IMR-90 (cell line): ENCODE measurements at regions not wholly inside any gene's neighbourhood (a gene's known extent, or its start where the extent isn't known, plus 50 kb on each side); places are given as distances from the start of the nearest gene placed in this dataset.

ENCODE experiments used
- ATAC-seq: fragments of 200-7000 bp; cut with Tn5 transposase; 2 replicates; pipeline ENCODE4 v1.9.1; 2020; ENCODE audit warnings: low read depth, mild to moderate bottlenecking, moderate library complexity
- BruUV-seq: library from RNA; stranded (reverse); fragments of 400-500 nt; replicated peaks from 2 replicates; lab custom pipeline; 2021; lab: Mats Ljungman, UMichigan
- CTCF ChIA-PET: fragments of 300-600 bp; formaldehyde crosslinking; extraction: SDS; loops from one replicate; lab custom pipeline; 2021; ENCODE audit warnings: antibody characterized with exemption; lab: Yijun Ruan, JAX
- POLR2A ChIA-PET: fragments of 300-600 bp; sonication (Branson Sonifier 250); formaldehyde crosslinking; loops from one replicate; lab custom pipeline; 2022; ENCODE audit warnings: antibody characterized with exemption; ENCODE audit not compliant: unreplicated experiment; lab: Charles Lee
- DNase-seq: peaks from one replicate; pipeline ENCODE4 v3.0.0; 2013
- H2AFZ ChIP-seq: replicated peaks from 2 replicates; pipeline ENCODE3; 2013; ENCODE audit warnings: low read length, mild to moderate bottlenecking; ENCODE audit not compliant: poor library complexity
- H2AK5ac ChIP-seq: 2 replicates; pipeline ENCODE4 v1.6.1; 2013; ENCODE audit warnings: low read depth, low read length, inconsistent platforms
- H2AK9ac ChIP-seq: replicated peaks from 2 replicates; pipeline ENCODE3; 2013; ENCODE audit warnings: mild to moderate bottlenecking, low read depth, low read length, moderate library complexity; ENCODE audit not compliant: poor library complexity
- H2BK120ac ChIP-seq: 2 replicates; pipeline ENCODE4 v1.6.1; 2013; ENCODE audit warnings: low read depth, low read length, inconsistent platforms
- H2BK15ac ChIP-seq: 3 replicates; pipeline ENCODE4 v1.6.1; 2013; ENCODE audit warnings: low read depth, low read length, inconsistent platforms
- H2BK20ac ChIP-seq: 2 replicates; pipeline ENCODE4 v1.6.1; 2013; ENCODE audit warnings: low read depth, mild to moderate bottlenecking, inconsistent platforms, low read length, moderate library complexity
- H2BK5ac ChIP-seq: 2 replicates; pipeline ENCODE4 v1.6.1; 2013; ENCODE audit warnings: mild to moderate bottlenecking, low read depth, low read length, inconsistent platforms; ENCODE audit not compliant: poor library complexity, severe bottlenecking
- H3K14ac ChIP-seq: replicated peaks from 2 replicates; pipeline ENCODE4 v1.6.1; 2013; ENCODE audit warnings: low read depth, low read length, inconsistent platforms
- H3K18ac ChIP-seq: 2 replicates; pipeline ENCODE4 v1.6.1; 2013; ENCODE audit warnings: low read depth, low read length, control low read depth
- H3K23ac ChIP-seq: 2 replicates; pipeline ENCODE4 v1.6.1; 2013; ENCODE audit warnings: low read depth, low read length, inconsistent platforms
- H3K27ac ChIP-seq: 2 replicates; pipeline ENCODE4 v1.5.1; 2013; ENCODE audit warnings: mild to moderate bottlenecking, control low read depth, low read length; ENCODE audit not compliant: insufficient read depth
- H3K27me3 ChIP-seq: 2 replicates; pipeline ENCODE4 v1.6.1; 2013; ENCODE audit warnings: low read length; ENCODE audit not compliant: control insufficient read depth, insufficient read depth
- H3K36me3 ChIP-seq: 2 replicates; pipeline ENCODE4 v1.6.1; 2013; ENCODE audit warnings: low read length, mixed read lengths; ENCODE audit not compliant: control insufficient read depth, insufficient read depth
- H3K4ac ChIP-seq: 2 replicates; pipeline ENCODE4 v1.6.1; 2013; ENCODE audit warnings: low read depth, low read length, inconsistent platforms
- H3K4me1 ChIP-seq: 2 replicates; pipeline ENCODE4 v1.6.1; 2013; ENCODE audit warnings: low read length, mixed read lengths; ENCODE audit not compliant: control insufficient read depth, insufficient read depth
- H3K4me2 ChIP-seq: 2 replicates; pipeline ENCODE4 v1.6.1; 2013; ENCODE audit warnings: low read depth, mild to moderate bottlenecking, control low read depth, low read length, moderate library complexity
- H3K4me3 ChIP-seq: 2 replicates; pipeline ENCODE4 v1.5.1; 2013; ENCODE audit warnings: low read depth, mild to moderate bottlenecking, control low read depth, low read length, moderate library complexity; ENCODE audit not compliant: insufficient read depth
- H3K56ac ChIP-seq: 2 replicates; pipeline ENCODE4 v1.6.1; 2013; ENCODE audit warnings: low read length, inconsistent platforms; ENCODE audit not compliant: insufficient read depth; ENCODE audit errors: extremely low read depth
- H3K79me1 ChIP-seq, 2 experiments: 2 replicates each; pipeline ENCODE4 v1.6.1; 2013; ENCODE audit warnings: low read length in 2 of 2, inconsistent platforms in 1 of 2, low read depth in 1 of 2
- H3K9ac ChIP-seq: 2 replicates; pipeline ENCODE4 v1.6.1; 2013; ENCODE audit warnings: low read depth, low read length, control low read depth
- H3K9me1 ChIP-seq: 2 replicates; pipeline ENCODE4 v1.6.1; 2013; ENCODE audit warnings: low read length, inconsistent platforms; ENCODE audit not compliant: insufficient read depth
- H3K9me3 ChIP-seq: 2 replicates; pipeline ENCODE4 v1.6.1; 2013; ENCODE audit warnings: low read length; ENCODE audit not compliant: control insufficient read depth, insufficient read depth
- H4K20me1 ChIP-seq: 2 replicates; pipeline ENCODE4 v1.6.1; 2013; ENCODE audit warnings: low read length, inconsistent platforms; ENCODE audit not compliant: insufficient read depth
- H4K5ac ChIP-seq: 2 replicates; pipeline ENCODE4 v1.6.1; 2013; ENCODE audit warnings: mild to moderate bottlenecking, low read depth, low read length, control low read depth
- H4K8ac ChIP-seq, 2 experiments: 2 replicates each; pipeline ENCODE4 v1.6.1; 2013; ENCODE audit warnings: low read depth in 2 of 2, low read length in 2 of 2, control low read depth in 1 of 2, inconsistent platforms in 1 of 2
- H4K91ac ChIP-seq: 2 replicates; pipeline ENCODE4 v1.6.1; 2013; ENCODE audit warnings: low read depth, low read length, inconsistent platforms; ENCODE audit not compliant: insufficient read depth
- BHLHE40 ChIP-seq: fragments of 150-350 bp; IDR thresholded peaks from 2 replicates; pipeline ENCODE4 v1.6.1; 2016; ENCODE audit warnings: mild to moderate bottlenecking, low read depth, low read length
- CEBPB ChIP-seq: IDR thresholded peaks from 2 replicates; pipeline ENCODE4 v1.6.1; 2012; ENCODE audit warnings: low read depth, low read length, improper control_type of control experiment
- CHD1 ChIP-seq: IDR thresholded peaks from 2 replicates; pipeline ENCODE4 v1.6.1; 2012; ENCODE audit warnings: low read depth, low read length, improper control_type of control experiment
- CTCF ChIP-seq: conservative IDR thresholded peaks from 2 replicates; pipeline ENCODE4 v1.5.1; 2012; ENCODE audit warnings: mild to moderate bottlenecking, low read depth, low read length, improper control_type of control experiment
- ELK1 ChIP-seq: fragments of 150-350 bp; IDR thresholded peaks from 2 replicates; pipeline ENCODE4 v1.6.1; 2016; ENCODE audit warnings: low read depth, mild to moderate bottlenecking, low read length, moderate library complexity, borderline replicate concordance
- FOS ChIP-seq: fragments of 150-350 bp; IDR thresholded peaks from 2 replicates; pipeline ENCODE4 v1.6.1; 2016; ENCODE audit warnings: low read depth, low read length
- MAFK ChIP-seq: IDR thresholded peaks from 2 replicates; pipeline ENCODE4 v1.6.1; 2012; ENCODE audit warnings: low read depth, low read length, improper control_type of control experiment
- MAZ ChIP-seq: IDR thresholded peaks from 2 replicates; pipeline ENCODE4 v1.6.1; 2012; ENCODE audit warnings: low read depth, mild to moderate bottlenecking, low read length, improper control_type of control experiment, moderate library complexity, borderline replicate concordance
- MXI1 ChIP-seq: IDR thresholded peaks from 2 replicates; pipeline ENCODE4 v1.6.1; 2012; ENCODE audit warnings: low read depth, mild to moderate bottlenecking, low read length, moderate library complexity, borderline replicate concordance
- NFE2L2 ChIP-seq: fragments of 150-350 bp; IDR thresholded peaks from 2 replicates; pipeline ENCODE4 v1.6.1; 2016; ENCODE audit warnings: low read depth, mild to moderate bottlenecking, low read length
- POLR2A ChIP-seq: IDR thresholded peaks from 2 replicates; pipeline ENCODE4 v1.6.1; 2012; ENCODE audit warnings: mild to moderate bottlenecking, low read depth, low read length
- RAD21 ChIP-seq: IDR thresholded peaks from 2 replicates; pipeline ENCODE4 v1.6.1; 2012; ENCODE audit warnings: low read length, improper control_type of control experiment
- RCOR1 ChIP-seq: IDR thresholded peaks from 2 replicates; pipeline ENCODE4 v1.6.1; 2012; ENCODE audit warnings: mild to moderate bottlenecking, low read length, improper control_type of control experiment; ENCODE audit not compliant: insufficient replicate concordance
- RFX5 ChIP-seq: IDR thresholded peaks from 2 replicates; pipeline ENCODE4 v1.8.0; 2012; ENCODE audit warnings: low read depth, mild to moderate bottlenecking, low read length, moderate library complexity
- SMC3 ChIP-seq: fragments of 150-350 bp; IDR thresholded peaks from 2 replicates; pipeline ENCODE4 v1.6.1; 2016; ENCODE audit warnings: low read depth, mild to moderate bottlenecking, antibody characterized with exemption, low read length, moderate library complexity
- USF2 ChIP-seq: fragments of 150-350 bp; IDR thresholded peaks from 2 replicates; pipeline ENCODE4 v1.6.1; 2017; ENCODE audit warnings: mild to moderate bottlenecking, antibody characterized with exemption, low read length, low read depth
- WGBS, 2 experiments: methylation state at CpG; one replicate each; pipeline versions ENCODE4 v1.1.5 to v1.1.7; 2013; ENCODE audit warnings: missing lambda C conversion rate in 2 of 2; ENCODE audit not compliant: insufficient read length in 1 of 2; ENCODE audit errors: extremely low coverage in 2 of 2; 5-methylcytosine and 5-hydroxymethylcytosine counted together
- dilution Hi-C: fragments of 300-500 bp; cut with HindIII; formaldehyde crosslinking; loops from one replicate; pipeline ENCODE4 v1.14.3; 2018; ENCODE audit warnings: low sequenced_read_pairs; ENCODE audit not compliant: unreplicated experiment
- in situ Hi-C: fragments of 300-500 bp; cut with MboI; formaldehyde crosslinking; loops from 3 replicates; pipeline ENCODE4 v1.14.3; 2019; ENCODE audit warnings: low sequenced_read_pairs, inconsistent platforms, mixed read lengths
- intact Hi-C: fragments of 100-400 bp; cut with micrococcal nuclease; formaldehyde crosslinking; loops from 2 replicates; pipeline ENCODE4 v1.10.0; 2022

GRCh38 chr12:114201794-114202193 lies 204.2 kb downstream of the TBX5 start:
- H4K20me1 ChIP-seq = no peaks in the 10 kb centered on the region
- no peak overlapping the region for H3K18ac ChIP-seq
- H3K9me3 ChIP-seq = no peaks in the 10 kb centered on the region
- H3K4me2 ChIP-seq = no peak overlapping the region
- H3K4me1 ChIP-seq = no peaks in the 10 kb centered on the region
- H3K14ac ChIP-seq = no peak overlapping the region
- no peak overlapping the region for H4K91ac ChIP-seq
- no peak overlapping the region for H2AK5ac ChIP-seq
- dilution Hi-C loops (no loop called here), intact Hi-C loops (no loop called here), in situ Hi-C loops (no loop called here)
- no peaks in the 10 kb centered on the region for H3K36me3 ChIP-seq
- no peaks in the 10 kb centered on the region for H3K27me3 ChIP-seq
- BruUV-seq = no TSS peak
- H4K5ac ChIP-seq = no peak overlapping the region
- H2BK120ac ChIP-seq = no peak overlapping the region
- H3K9ac ChIP-seq = no peak overlapping the region
- no peak overlapping the region for H3K4ac ChIP-seq
- H3K27ac ChIP-seq = no peak overlapping the region
- no peak overlapping the region for H3K23ac ChIP-seq
- CTCF ChIA-PET = interaction anchor here (0.7 kb wide), 1 partner anchor 11 kb away, joined by 6 read pairs; no protein-coding TSS in a partner anchor
- no peak overlapping the region for H2AFZ ChIP-seq
- 55% methylated on average over 2 of the region's 2 CpGs; no CpG with 5 or more reads in 1 of the 2 experiments for WGBS, 2 experiments
- H4K8ac ChIP-seq = no peak overlapping the region
- no peak overlapping the region for H2AK9ac ChIP-seq
- no peak overlapping the region for H3K56ac ChIP-seq
- DNase-seq (no peak), ATAC-seq (no peak)
- TF ChIP-seq NFE2L2 (no peak), CHD1 (no peak), BHLHE40 (no peak), MAZ (no peak), RAD21 (no peak), MXI1 (no peak), CTCF (no peak), POLR2A (no peak), SMC3 (no peak), ELK1 (no peak), RFX5 (no peak), FOS (no peak), CEBPB (no peak), USF2 (no peak), MAFK (no peak), RCOR1 (no peak)
- H3K79me1 ChIP-seq = no peaks in the 10 kb centered on the region
- POLR2A ChIA-PET = no interaction called here
- H3K4me3 ChIP-seq = no peak overlapping the region
- H3K9me1 ChIP-seq = no peaks in the 10 kb centered on the region
- H2BK20ac ChIP-seq = no peak overlapping the region
- no peak overlapping the region for H2BK15ac ChIP-seq
- no peak overlapping the region for H2BK5ac ChIP-seq
